Activated naive CD4-positive, alpha-beta T cell treated with anti-CD3 and anti-CD28 coated beads, Interleukin-2, amount 50 U/mL, for 72 hours (primary cell): ENCODE measurements at regions not wholly inside any gene's neighbourhood (a gene's known extent, or its start where the extent isn't known, plus 50 kb on each side); places are given as distances from the start of the nearest gene placed in this dataset.

Experiments used
- ATAC-seq, 2 donors: fragments of 150-1000 bp; cut with Tn5 transposase; 2 replicates each; pipeline ENCODE4 v1.10.0; 2021; ENCODE audit warnings: mild to moderate bottlenecking in 2 of 2, moderate library complexity in 2 of 2
- DNase-seq, 2 donors: peaks; one replicate each; pipeline ENCODE4 v3.0.0; 2021 to 2022; ENCODE audit warnings: low spot score in 2 of 2
- H3K27ac Mint-ChIP-seq, 2 donors: one replicate each; pipeline ENCODE4 v1.8.0; 2022; ENCODE audit warnings: mild to moderate bottlenecking in 2 of 2, mixed read lengths in 2 of 2
- H3K36me3 Mint-ChIP-seq, 2 donors: one replicate each; pipeline ENCODE4 v1.8.0; 2022; ENCODE audit warnings: mixed read lengths in 2 of 2
- H3K9me3 Mint-ChIP-seq, 2 donors: one replicate each; pipeline ENCODE4 v1.8.0; 2022; ENCODE audit warnings: mixed read lengths in 2 of 2

- Mint-ChIP-seq H3K27ac (peak overlapping the region; percentile 77 to 97), H3K9me3 (no peaks in the 10 kb centered on the region), H3K36me3 (peaks cover 12 to 40% of the 10 kb centered on the region in 2 donors)
- DNase-seq (no peak), ATAC-seq (no peak)
These were observed 65.7 kb upstream of the DUSP22 start for GRCh38 chr6:226516-227073.

GRCh38 chr6:227074-227782 lies 65.1 kb upstream of the DUSP22 start:
- Mint-ChIP-seq H3K27ac (peak overlapping the region in 1 of 2 donors; percentile 97), H3K36me3 (peaks cover 12 to 33% of the 10 kb centered on the region in 2 donors), H3K9me3 (no peaks in the 10 kb centered on the region)
- ATAC-seq: no peak
- DNase-seq: no peak

DNA sequence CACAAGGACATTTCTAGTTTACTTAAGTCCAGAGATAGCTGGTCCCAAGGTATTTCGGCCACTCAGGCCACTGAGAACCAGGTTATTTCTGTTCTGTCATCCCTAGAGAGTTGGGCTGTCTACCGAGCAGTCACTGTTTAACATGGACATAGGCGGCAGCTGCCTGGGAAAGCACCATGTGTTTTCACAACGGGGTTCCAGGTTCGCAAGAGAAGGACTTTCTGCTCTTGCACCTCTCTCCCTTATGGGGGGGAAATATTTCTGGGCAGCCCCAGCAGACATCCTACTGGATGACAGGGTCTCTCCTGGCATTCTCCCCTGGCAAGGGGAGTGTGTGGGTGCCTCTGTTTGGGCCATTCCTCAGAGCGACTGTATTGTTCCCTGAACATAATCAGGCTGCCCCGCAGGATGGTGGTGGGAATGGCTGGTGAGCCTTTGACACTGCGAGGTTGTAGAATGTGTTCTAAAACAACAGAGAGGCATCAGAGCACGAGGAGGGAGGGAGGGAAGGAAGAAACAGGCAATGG lies 64.4 kb upstream of the DUSP22 start:
- Mint-ChIP-seq H3K9me3 (no peaks in the 10 kb centered on the region), H3K27ac (no peak overlapping the region), H3K36me3 (peaks cover 12 to 33% of the 10 kb centered on the region in 2 donors)
- ATAC-seq (no peak), DNase-seq (no peak)

- DNase-seq (no peak), ATAC-seq (no peak)
- Mint-ChIP-seq H3K36me3 (peaks cover 7 to 25% of the 10 kb centered on the region in 2 donors), H3K9me3 (no peaks in the 10 kb centered on the region), H3K27ac (peak overlapping the region in 1 of 2 donors; percentile 61)
These were observed 63.2 kb upstream of the DUSP22 start for GRCh38 chr6:228881-229651.

GRCh38 chr6:231779-232178 lies 60.5 kb upstream of the DUSP22 start:
- Mint-ChIP-seq H3K9me3 (no peaks in the 10 kb centered on the region), H3K36me3 (peaks cover 0 to 9% of the 10 kb centered on the region in 2 donors), H3K27ac (peak overlapping the region in 1 of 2 donors; percentile 56)
- peak; percentile 53 to 62 for ATAC-seq
- no peak for DNase-seq

DNA sequence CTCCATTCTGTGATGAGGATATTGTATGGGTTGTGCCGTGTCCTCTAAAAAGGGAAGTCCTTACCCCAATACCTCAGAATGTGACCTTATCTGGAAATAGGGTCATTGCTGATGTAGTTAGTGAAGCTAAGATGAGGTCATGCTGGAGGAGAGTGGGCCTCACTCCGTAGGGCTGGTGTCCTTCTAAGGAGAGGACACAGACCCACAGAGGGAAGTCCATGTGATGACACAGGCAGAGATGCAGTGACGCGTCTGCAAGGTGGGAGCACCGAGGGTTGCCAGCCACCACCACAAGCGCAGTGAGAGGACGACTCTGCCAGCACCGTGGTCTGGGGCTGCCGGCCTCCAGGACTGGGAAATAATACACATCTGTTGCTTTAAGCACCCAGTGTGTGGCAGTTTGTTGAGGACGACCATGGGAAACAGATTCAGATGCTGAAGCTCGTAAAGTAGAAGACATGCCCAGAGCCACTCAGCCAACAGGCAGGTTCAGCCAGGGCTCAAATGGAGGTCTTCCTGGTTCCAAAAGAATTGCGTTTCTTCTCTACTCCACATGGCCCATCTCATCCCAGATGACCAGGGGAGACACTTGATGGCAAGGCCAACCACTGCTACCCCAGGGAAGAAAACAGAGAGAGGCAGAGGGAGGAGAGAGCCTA lies 59.2 kb upstream of the DUSP22 start:
- ATAC-seq: no peak
- Mint-ChIP-seq H3K36me3 (peaks cover 0 to 4% of the 10 kb centered on the region in 2 donors), H3K9me3 (no peaks in the 10 kb centered on the region), H3K27ac (no peak overlapping the region)
- no peak for DNase-seq

DNA sequence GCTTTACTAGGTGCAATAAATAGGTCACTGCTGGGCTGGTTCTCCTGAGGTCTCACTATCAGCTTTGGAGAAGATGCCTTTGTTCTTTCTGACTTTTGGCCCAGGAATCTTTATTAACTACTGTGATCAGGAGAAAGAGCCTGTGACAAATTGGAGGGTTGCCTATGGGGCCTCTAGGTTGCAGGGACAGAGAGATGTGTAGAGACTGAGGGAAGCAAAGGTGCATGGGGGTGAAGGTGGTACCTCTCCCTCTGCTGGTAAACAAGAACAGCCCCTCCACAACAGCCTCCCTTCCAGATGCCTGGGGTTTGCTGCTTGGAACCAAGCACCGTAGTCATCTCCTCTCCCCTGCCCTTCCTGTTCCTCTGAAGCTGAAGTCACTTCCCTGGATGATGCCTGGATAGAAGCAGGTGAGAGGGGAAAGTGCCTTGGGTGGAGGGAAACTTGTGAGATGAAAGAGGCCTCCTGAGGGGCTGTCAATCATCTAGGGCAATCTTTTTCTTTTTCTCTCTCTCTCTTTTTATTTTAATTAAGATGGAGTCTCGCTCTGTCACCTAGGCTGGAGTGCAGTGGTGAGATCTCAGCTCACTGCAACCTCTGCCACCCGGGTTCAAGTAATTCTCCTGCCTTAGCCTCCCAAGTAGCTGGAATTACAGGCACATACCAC lies 57.4 kb upstream of the DUSP22 start:
- Mint-ChIP-seq H3K27ac (peak overlapping the region in 1 of 2 donors; percentile 92), H3K36me3 (no peaks in the 10 kb centered on the region), H3K9me3 (no peaks in the 10 kb centered on the region)
- ATAC-seq (no peak), DNase-seq (no peak)

- Mint-ChIP-seq H3K36me3 (no peaks in the 10 kb centered on the region), H3K27ac (peak overlapping the region; percentile 90 to 92), H3K9me3 (no peaks in the 10 kb centered on the region)
- DNase-seq (peak in 1 of 2 donors; percentile 59), ATAC-seq (peak; percentile 93 to 94)
These were observed 56.4 kb upstream of the DUSP22 start for GRCh38 chr6:235763-236360.

DNA sequence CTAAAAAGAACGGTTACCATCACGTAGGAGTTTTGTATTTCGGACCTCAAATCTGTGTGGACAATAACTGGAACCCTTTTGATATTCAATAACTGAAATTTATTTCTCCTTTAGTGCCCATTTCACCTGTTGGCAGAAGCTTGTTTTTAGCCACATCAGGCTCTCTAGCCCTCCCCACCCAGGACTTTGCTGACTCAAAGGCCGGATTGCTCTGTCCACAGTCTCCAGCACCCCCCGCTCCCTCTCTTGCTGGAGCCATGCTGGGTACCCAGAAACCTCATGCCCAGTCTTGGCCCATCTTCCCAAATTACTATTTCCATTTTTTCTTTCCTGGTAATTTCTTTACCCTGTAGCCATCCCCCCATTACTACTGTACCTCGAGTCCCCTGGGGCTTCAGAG lies 55.8 kb upstream of the DUSP22 start:
- Mint-ChIP-seq H3K27ac (peak overlapping the region; percentile 81 to 92), H3K9me3 (no peaks in the 10 kb centered on the region), H3K36me3 (no peaks in the 10 kb centered on the region)
- no peak for ATAC-seq
- no peak for DNase-seq

- no peak for DNase-seq
- no peak for ATAC-seq
- H3K27ac Mint-ChIP-seq: no peak overlapping the region
- peaks cover 0 to 6% of the 10 kb centered on the region in 2 donors for H3K9me3 Mint-ChIP-seq
- peaks cover 0 to 6% of the 10 kb centered on the region in 2 donors for H3K36me3 Mint-ChIP-seq
These were observed 52.1 kb upstream of the DUSP22 start for GRCh38 chr6:240151-240550.

DNA sequence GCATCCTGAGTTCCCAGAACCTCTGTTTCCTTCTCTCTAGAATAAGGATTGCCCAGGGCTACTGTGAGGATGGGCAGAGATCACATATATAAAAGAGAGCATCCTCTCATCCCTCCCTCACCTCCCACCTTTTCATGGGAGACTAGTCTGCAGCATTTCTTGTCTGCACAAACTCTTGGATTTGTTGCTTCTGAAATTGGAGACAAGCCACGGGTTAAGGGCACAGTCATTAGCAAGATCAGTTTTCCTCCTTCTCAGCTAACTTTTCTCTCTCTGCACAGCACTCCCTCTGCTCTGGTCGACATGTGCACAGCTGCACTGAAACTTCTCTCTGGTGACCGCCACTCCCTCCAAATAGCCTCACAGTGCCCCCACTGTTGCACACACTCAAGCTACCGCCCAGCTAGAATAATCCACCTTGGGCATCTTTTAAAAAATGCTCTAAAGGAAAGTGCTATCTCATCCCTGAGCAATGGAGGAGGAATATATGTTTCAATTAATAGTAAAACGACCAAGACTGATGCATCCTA lies 50.9 kb upstream of the DUSP22 start:
- H3K36me3 Mint-ChIP-seq: peaks cover 0 to 6% of the 10 kb centered on the region in 2 donors
- DNase-seq (no peak), ATAC-seq (no peak)
- peaks cover 0 to 6% of the 10 kb centered on the region in 2 donors for H3K9me3 Mint-ChIP-seq
- no peak overlapping the region for H3K27ac Mint-ChIP-seq
